ENCODE measurements at regions not wholly inside any gene's neighbourhood (a gene's known extent, or its start where the extent isn't known, plus 50 kb on each side); places are given as distances from the start of the nearest gene placed in this dataset.

DNA sequence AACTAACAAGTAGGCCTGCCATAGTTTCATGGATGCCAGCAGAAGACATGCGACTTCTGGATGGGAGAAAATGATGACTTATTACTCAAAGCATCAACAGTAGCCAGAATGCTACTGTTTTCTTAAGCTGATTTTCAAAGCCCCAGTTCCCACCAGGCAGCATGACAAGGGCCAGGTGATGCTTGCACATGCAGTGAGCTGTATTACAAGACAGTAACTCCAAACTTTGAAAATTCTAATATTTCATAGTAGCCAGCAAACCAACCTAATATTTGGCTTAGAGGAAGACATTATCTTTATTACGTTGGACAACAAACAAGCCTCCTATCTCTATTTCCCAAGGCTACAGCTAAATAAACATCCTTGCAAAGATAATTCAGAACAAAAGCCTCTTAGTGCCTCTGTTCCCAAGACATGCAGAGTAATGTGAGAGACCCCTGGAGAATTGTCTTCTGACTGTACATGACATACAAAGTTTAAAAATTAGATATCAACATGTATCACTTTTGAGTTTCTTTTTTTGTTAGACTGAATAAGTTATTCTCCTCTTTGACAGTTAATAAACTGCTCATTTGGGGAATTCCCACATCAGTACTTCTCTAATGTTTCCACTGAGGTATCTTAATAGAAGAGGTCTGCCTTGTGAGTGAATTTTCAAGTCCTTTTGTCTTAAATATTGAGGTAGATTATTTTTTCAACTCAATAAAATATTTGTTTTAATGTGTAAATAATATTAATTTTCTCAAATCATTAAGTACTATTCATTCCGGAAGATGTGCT is 367.6 kb upstream of the CWC22 start:
- Histone ChIP-seq H3K4me1 (ENCODE audit: control insufficient read depth, insufficient read depth, low read length) (peaks cover 3% of the 10 kb centered on the region), H3K36me3 (ENCODE audit: control insufficient read depth, insufficient read depth, low read length) (no peaks in the 10 kb centered on the region), H3K27ac (ENCODE audit: low read depth, low read length) (no peak overlapping the region), H3K9ac (ENCODE audit: extremely low read depth, low read length, poor library complexity, severe bottlenecking) (no peak overlapping the region), H3K9me3 (ENCODE audit: control insufficient read depth, low read length) (no peaks in the 10 kb centered on the region), H3K4me3 (ENCODE audit: low read length) (no peak overlapping the region), H3K27me3 (ENCODE audit: control insufficient read depth, insufficient read depth, low read length, poor library complexity, severe bottlenecking) (peaks cover 13% of the 10 kb centered on the region)
- DNase-seq: no peak
- Mint-ChIP-seq H3K36me3 (ENCODE audit: low read depth) (no peaks in the 10 kb centered on the region), H3K27me3 (ENCODE audit: insufficient read depth) (peaks cover 4% of the 10 kb centered on the region), H3K4me1 (peaks cover 8% of the 10 kb centered on the region), H3K4me3 (no peak overlapping the region), H3K27ac (no peak overlapping the region), H3K9me3 (no peaks in the 10 kb centered on the region)
- TF ChIP-seq, protein P1, sequence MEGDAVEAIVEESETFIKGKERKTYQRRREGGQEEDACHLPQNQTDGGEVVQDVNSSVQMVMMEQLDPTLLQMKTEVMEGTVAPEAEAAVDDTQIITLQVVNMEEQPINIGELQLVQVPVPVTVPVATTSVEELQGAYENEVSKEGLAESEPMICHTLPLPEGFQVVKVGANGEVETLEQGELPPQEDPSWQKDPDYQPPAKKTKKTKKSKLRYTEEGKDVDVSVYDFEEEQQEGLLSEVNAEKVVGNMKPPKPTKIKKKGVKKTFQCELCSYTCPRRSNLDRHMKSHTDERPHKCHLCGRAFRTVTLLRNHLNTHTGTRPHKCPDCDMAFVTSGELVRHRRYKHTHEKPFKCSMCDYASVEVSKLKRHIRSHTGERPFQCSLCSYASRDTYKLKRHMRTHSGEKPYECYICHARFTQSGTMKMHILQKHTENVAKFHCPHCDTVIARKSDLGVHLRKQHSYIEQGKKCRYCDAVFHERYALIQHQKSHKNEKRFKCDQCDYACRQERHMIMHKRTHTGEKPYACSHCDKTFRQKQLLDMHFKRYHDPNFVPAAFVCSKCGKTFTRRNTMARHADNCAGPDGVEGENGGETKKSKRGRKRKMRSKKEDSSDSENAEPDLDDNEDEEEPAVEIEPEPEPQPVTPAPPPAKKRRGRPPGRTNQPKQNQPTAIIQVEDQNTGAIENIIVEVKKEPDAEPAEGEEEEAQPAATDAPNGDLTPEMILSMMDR (conservative IDR thresholded peaks at IDR 0.05): no peak
- 64% methylated on average over 2 of the region's 3 CpGs; no CpG with 5 or more reads in 1 of the 2 experiments for WGBS, 2 experiments (ENCODE audit: insufficient coverage in 1 of 2, insufficient read length in 1 of 2)

DNA sequence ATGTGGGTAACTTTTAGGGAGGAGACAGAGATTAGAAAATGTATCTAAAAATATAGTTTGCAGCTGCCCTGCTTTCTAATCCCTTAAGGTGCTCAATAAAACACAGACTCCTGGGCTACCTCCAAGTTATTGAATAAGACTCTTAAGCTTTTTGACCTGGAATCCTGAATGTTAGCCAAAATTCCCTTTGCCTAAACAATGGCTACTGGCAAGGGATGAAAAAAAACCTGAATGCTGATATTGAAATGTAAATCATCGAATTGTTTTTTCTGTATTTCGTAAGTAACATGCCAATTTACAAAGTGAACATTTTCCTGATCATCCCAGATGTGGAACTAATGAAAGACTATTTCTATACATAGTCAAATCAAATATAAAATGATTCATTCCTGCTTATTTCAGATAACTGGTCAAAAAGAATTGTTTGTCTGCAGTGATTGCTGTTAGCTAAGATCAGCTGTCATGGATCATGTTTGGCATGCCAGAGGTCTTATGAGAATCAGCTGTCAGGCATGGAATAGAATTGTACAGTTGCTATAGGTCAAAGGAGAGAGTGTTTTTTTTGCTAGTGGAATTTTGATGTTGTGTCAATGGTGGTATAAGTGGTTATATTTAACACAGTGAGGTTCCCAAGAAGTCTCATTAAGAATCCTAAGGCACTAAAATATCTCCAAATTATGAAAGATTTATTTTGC is 363.6 kb upstream of the CWC22 start:
- no peaks in the 10 kb centered on the region for H3K9me3 Mint-ChIP-seq
- no peak overlapping the region for H3K4me3 ChIP-seq (ENCODE audit: low read length)
- 92 to 97% methylated on average over 2 of the region's 2 CpGs for WGBS, 2 experiments (ENCODE audit: insufficient coverage in 1 of 2, insufficient read length in 1 of 2)
- H3K27ac Mint-ChIP-seq: no peak overlapping the region
- H3K4me1 Mint-ChIP-seq: peaks cover 6% of the 10 kb centered on the region
- H3K27me3 ChIP-seq (ENCODE audit: control insufficient read depth, insufficient read depth, low read length, poor library complexity, severe bottlenecking): no peaks in the 10 kb centered on the region
- no peak overlapping the region for H3K9ac ChIP-seq (ENCODE audit: extremely low read depth, low read length, poor library complexity, severe bottlenecking)
- no peaks in the 10 kb centered on the region for H3K36me3 Mint-ChIP-seq (ENCODE audit: low read depth)
- no peaks in the 10 kb centered on the region for H3K9me3 ChIP-seq (ENCODE audit: control insufficient read depth, low read length)
- no peak overlapping the region for H3K27ac ChIP-seq (ENCODE audit: low read depth, low read length)
- no peaks in the 10 kb centered on the region for H3K36me3 ChIP-seq (ENCODE audit: control insufficient read depth, insufficient read depth, low read length)
- TF ChIP-seq, protein P1 (conservative IDR thresholded peaks at IDR 0.05): no peak
- peaks cover 3% of the 10 kb centered on the region for H3K4me1 ChIP-seq (ENCODE audit: control insufficient read depth, insufficient read depth, low read length)
- no peaks in the 10 kb centered on the region for H3K27me3 Mint-ChIP-seq (ENCODE audit: insufficient read depth)
- no peak overlapping the region for H3K4me3 Mint-ChIP-seq
- no peak for DNase-seq

DNA sequence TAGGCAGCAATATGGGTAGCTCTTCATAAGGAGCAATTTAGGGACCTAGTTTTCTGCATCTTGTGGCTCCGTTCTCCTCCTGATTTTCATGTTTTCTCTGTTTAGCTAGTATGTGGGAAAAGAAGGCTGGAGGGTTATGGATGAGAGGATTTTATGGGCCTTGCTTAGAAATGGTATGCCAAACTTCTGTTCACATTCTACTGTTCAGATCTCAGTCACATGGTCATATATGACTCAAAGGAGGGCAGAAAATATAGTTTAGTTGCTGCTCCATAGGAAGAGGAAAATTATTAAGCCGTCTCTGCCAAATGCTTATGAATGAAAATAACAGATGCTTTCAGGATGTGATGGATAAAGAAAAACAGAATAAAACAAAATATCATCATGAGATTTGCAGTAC is 361.8 kb upstream of the CWC22 start:
- Mint-ChIP-seq H3K27me3 (ENCODE audit: insufficient read depth) (no peaks in the 10 kb centered on the region), H3K9me3 (no peaks in the 10 kb centered on the region), H3K27ac (no peak overlapping the region), H3K36me3 (ENCODE audit: low read depth) (no peaks in the 10 kb centered on the region), H3K4me1 (peaks cover 4% of the 10 kb centered on the region), H3K4me3 (no peak overlapping the region)
- no peak overlapping the region for H3K9ac ChIP-seq (ENCODE audit: extremely low read depth, low read length, poor library complexity, severe bottlenecking)
- WGBS, 2 experiments (ENCODE audit: insufficient coverage in 1 of 2, insufficient read length in 1 of 2): 85% methylated on average over 2 of the region's 2 CpGs; no CpG with 5 or more reads in 1 of the 2 experiments
- H3K4me3 ChIP-seq (ENCODE audit: low read length): no peak overlapping the region
- H3K27ac ChIP-seq (ENCODE audit: low read depth, low read length): no peak overlapping the region
- no peaks in the 10 kb centered on the region for H3K4me1 ChIP-seq (ENCODE audit: control insufficient read depth, insufficient read depth, low read length)
- no peaks in the 10 kb centered on the region for H3K27me3 ChIP-seq (ENCODE audit: control insufficient read depth, insufficient read depth, low read length, poor library complexity, severe bottlenecking)
- TF ChIP-seq, protein P1 (conservative IDR thresholded peaks at IDR 0.05): no peak
- no peaks in the 10 kb centered on the region for H3K36me3 ChIP-seq (ENCODE audit: control insufficient read depth, insufficient read depth, low read length)
- no peak for DNase-seq
- no peaks in the 10 kb centered on the region for H3K9me3 ChIP-seq (ENCODE audit: control insufficient read depth, low read length)
